Lower lobe of right lung (tissue), 2 donors: ENCODE measurements at regions not wholly inside any gene's neighbourhood (a gene's known extent, or its start where the extent isn't known, plus 50 kb on each side); places are given as distances from the start of the nearest gene placed in this dataset.

ENCODE experiments used
- ATAC-seq, 2 donors: fragments of 200-7000 bp; cut with Tn5 transposase; one replicate each; pipeline ENCODE4 v1.9.1; 2020 to 2022; ENCODE audit warnings: mild to moderate bottlenecking in 2 of 2, moderate library complexity in 2 of 2
- DNase-seq: peaks from one replicate; pipeline ENCODE4 v3.0.0-alpha.2; 2020
- H3K27ac ChIP-seq: fragments of 200-600 bp; one replicate; pipeline ENCODE4 v1.8.0; 2022
- H3K27me3 ChIP-seq: fragments of 200-600 bp; one replicate; pipeline ENCODE4 v1.8.0; 2022; ENCODE audit warnings: low read depth
- H3K36me3 ChIP-seq: fragments of 200-600 bp; one replicate; pipeline ENCODE4 v1.8.0; 2022; ENCODE audit warnings: mild to moderate bottlenecking
- H3K4me1 ChIP-seq: fragments of 200-600 bp; one replicate; pipeline ENCODE4 v1.8.0; 2022
- H3K4me3 ChIP-seq: fragments of 200-600 bp; one replicate; pipeline ENCODE4 v1.8.0; 2022; ENCODE audit warnings: mild to moderate bottlenecking
- H3K9me3 ChIP-seq: fragments of 200-600 bp; one replicate; pipeline ENCODE4 v1.8.0; 2022
- CTCF ChIP-seq: fragments of 200-600 bp; IDR thresholded peaks from one replicate; pipeline ENCODE4 v1.8.0; 2022; ENCODE audit warnings: antibody characterized with exemption, mild to moderate bottlenecking
- intact Hi-C: fragments of 100-400 bp; cut with DNase I; formaldehyde crosslinking; loops from one replicate; pipeline ENCODE4 v1.11.0; 2022
- donor health status: DM: no; HTN: yes; CAD: no; lungs with severe emphysema.

- intact Hi-C loops = no loop called here
- no peaks in the 10 kb centered on the region for H3K27me3 ChIP-seq
- DNase-seq (no peak), ATAC-seq (no peak)
- H3K9me3 ChIP-seq = no peaks in the 10 kb centered on the region
- no peak overlapping the region for H3K27ac ChIP-seq
- no peaks in the 10 kb centered on the region for H3K36me3 ChIP-seq
- no peak overlapping the region for H3K4me3 ChIP-seq
- TF ChIP-seq CTCF = no peak
- H3K4me1 ChIP-seq = no peaks in the 10 kb centered on the region
Measured at GRCh38 chr7:89987665-89988064, 166.6 kb upstream of the STEAP1 start.

- H3K4me3 ChIP-seq = no peak overlapping the region
- H3K4me1 ChIP-seq = no peaks in the 10 kb centered on the region
- ATAC-seq (no peak), DNase-seq (no peak)
- H3K36me3 ChIP-seq = no peaks in the 10 kb centered on the region
- TF ChIP-seq CTCF = no peak
- intact Hi-C loops = no loop called here
- H3K9me3 ChIP-seq = no peaks in the 10 kb centered on the region
- no peak overlapping the region for H3K27ac ChIP-seq
- no peaks in the 10 kb centered on the region for H3K27me3 ChIP-seq
Measured at GRCh38 chr7:89988074-89988473, 166.2 kb upstream of the STEAP1 start.

GRCh38 chr7:89989454-89989853 is 164.8 kb upstream of the STEAP1 start:
- DNase-seq = no peak
- H3K27me3 ChIP-seq = no peaks in the 10 kb centered on the region
- intact Hi-C loops = no loop called here
- no peak overlapping the region for H3K27ac ChIP-seq
- TF ChIP-seq CTCF = no peak
- H3K36me3 ChIP-seq = no peaks in the 10 kb centered on the region
- H3K4me3 ChIP-seq = no peak overlapping the region
- H3K9me3 ChIP-seq = no peaks in the 10 kb centered on the region
- H3K4me1 ChIP-seq = no peaks in the 10 kb centered on the region
- ATAC-seq = no peak

- TF ChIP-seq CTCF = no peak
- DNase-seq = no peak
- no peaks in the 10 kb centered on the region for H3K36me3 ChIP-seq
- no peaks in the 10 kb centered on the region for H3K27me3 ChIP-seq
- H3K9me3 ChIP-seq = no peaks in the 10 kb centered on the region
- ATAC-seq = no peak
- H3K27ac ChIP-seq = no peak overlapping the region
- intact Hi-C loops = no loop called here
- H3K4me1 ChIP-seq = no peaks in the 10 kb centered on the region
- no peak overlapping the region for H3K4me3 ChIP-seq
Measured at GRCh38 chr7:89994483-89994882, 159.8 kb upstream of the STEAP1 start.

- H3K4me3 ChIP-seq = no peak overlapping the region
- no peaks in the 10 kb centered on the region for H3K27me3 ChIP-seq
- H3K9me3 ChIP-seq = no peaks in the 10 kb centered on the region
- intact Hi-C loops = no loop called here
- no peak overlapping the region for H3K27ac ChIP-seq
- no peaks in the 10 kb centered on the region for H3K36me3 ChIP-seq
- DNase-seq (no peak), ATAC-seq (no peak)
- no peaks in the 10 kb centered on the region for H3K4me1 ChIP-seq
- no peak for TF ChIP-seq CTCF
Measured at GRCh38 chr7:89998554-89998953, 155.7 kb upstream of the STEAP1 start.

- Histone ChIP-seq H3K9me3 (no peaks in the 10 kb centered on the region), H3K27ac (no peak overlapping the region), H3K36me3 (no peaks in the 10 kb centered on the region), H3K27me3 (no peaks in the 10 kb centered on the region), H3K4me3 (no peak overlapping the region), H3K4me1 (no peaks in the 10 kb centered on the region)
- intact Hi-C loops = no loop called here
- DNase-seq (no peak), ATAC-seq (no peak)
- TF ChIP-seq CTCF = no peak
Measured at GRCh38 chr7:90005836-90006235, 148.4 kb upstream of the STEAP1 start.
